ENCODE measurements at regions not wholly inside any gene's neighbourhood (a gene's known extent, or its start where the extent isn't known, plus 50 kb on each side); places are given as distances from the start of the nearest gene placed in this dataset.
"Not testable (repeated sequence)": the region's sequence is repeated elsewhere in the genome, so short reads cannot be mapped to it uniquely, and the experiment has no call there.

DNA sequence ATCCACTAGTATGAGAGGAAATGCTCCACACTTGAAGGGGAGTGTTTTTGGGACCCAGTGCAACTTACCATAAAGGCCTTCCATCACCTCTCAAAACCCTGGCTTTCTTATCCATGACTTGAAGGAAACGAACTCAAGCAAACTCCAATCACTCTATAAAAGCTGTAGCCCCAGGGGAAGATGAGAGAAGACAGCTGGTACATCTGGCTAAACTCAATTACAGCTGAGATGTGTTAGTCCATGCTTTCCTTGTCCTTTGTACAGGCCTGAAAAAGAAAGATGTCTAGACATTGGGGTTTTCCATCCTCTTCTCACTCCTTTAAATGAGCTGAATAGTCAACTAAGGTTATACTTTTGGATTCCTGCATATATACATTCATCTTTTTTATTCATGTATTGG, 89.5 kb upstream of the ANKRD30A start:
- no peaks in the 10 kb centered on the region for H3K9me3 ChIP-seq
- ATAC-seq (no peak), DNase-seq (no peak)
- H3K27ac ChIP-seq = no peak overlapping the region
- H3K4me3 ChIP-seq = no peak overlapping the region
- no peaks in the 10 kb centered on the region for H3K27me3 ChIP-seq
- no peaks in the 10 kb centered on the region for H3K36me3 ChIP-seq
- intact Hi-C loops (cut with DNase I) = no loop called here
- no peak for TF ChIP-seq POLR2A (IDR thresholded peaks at IDR 0.05)
- H3K4me1 ChIP-seq = no peaks in the 10 kb centered on the region
- 12 to 20% (median 16%) methylated on average over 1 of the region's 1 CpG for WGBS, 4 donors

GRCh38 chr10:37015498-37015897, 109.9 kb upstream of the ANKRD30A start:
- no peaks in the 10 kb centered on the region for H3K9me3 ChIP-seq
- no peak overlapping the region for H3K4me3 ChIP-seq
- peak overlapping the region in 1 of 12 donors; percentile 39 for H3K27ac ChIP-seq
- intact Hi-C loops (cut with DNase I) = no loop called here
- H3K4me1 ChIP-seq = no peaks in the 10 kb centered on the region
- WGBS, 4 donors = 23 to 30% (median 26%) methylated on average over 2 of the region's 2 CpGs
- DNase-seq (no peak), ATAC-seq (no peak)
- TF ChIP-seq CTCF (IDR thresholded peaks at IDR 0.05) (no peak), POLR2A (IDR thresholded peaks at IDR 0.05) (no peak)
- H3K36me3 ChIP-seq = no peaks in the 10 kb centered on the region
- no peaks in the 10 kb centered on the region for H3K27me3 ChIP-seq

GRCh38 chr10:37010741-37011140, 114.7 kb upstream of the ANKRD30A start:
- WGBS, 4 donors = 65 to 87% (median 76%) methylated on average over 7 of the region's 7 CpGs
- Histone ChIP-seq H3K36me3 (no peaks in the 10 kb centered on the region), H3K9me3 (no peaks in the 10 kb centered on the region), H3K27me3 (no peaks in the 10 kb centered on the region), H3K27ac (no peak overlapping the region), H3K4me3 (no peak overlapping the region), H3K4me1 (no peaks in the 10 kb centered on the region)
- intact Hi-C loops (cut with DNase I) = no loop called here
- ATAC-seq (no peak), DNase-seq (no peak)
- TF ChIP-seq POLR2A (IDR thresholded peaks at IDR 0.05) = no peak
- TF ChIP-seq CTCF (IDR thresholded peaks at IDR 0.05) = no peak

- H3K9me3 ChIP-seq; H3K4me1 ChIP-seq; ATAC-seq; H3K27me3 ChIP-seq; DNase-seq; H3K4me3 ChIP-seq; H3K36me3 ChIP-seq; intact Hi-C loops (cut with DNase I); H3K27ac ChIP-seq: not testable (repeated sequence)
- 46 to 53% (median 48%) methylated on average over 2 of the region's 2 CpGs for WGBS, 4 donors
Measured at GRCh38 chr10:37008276-37008675, 117.1 kb upstream of the ANKRD30A start.

DNA sequence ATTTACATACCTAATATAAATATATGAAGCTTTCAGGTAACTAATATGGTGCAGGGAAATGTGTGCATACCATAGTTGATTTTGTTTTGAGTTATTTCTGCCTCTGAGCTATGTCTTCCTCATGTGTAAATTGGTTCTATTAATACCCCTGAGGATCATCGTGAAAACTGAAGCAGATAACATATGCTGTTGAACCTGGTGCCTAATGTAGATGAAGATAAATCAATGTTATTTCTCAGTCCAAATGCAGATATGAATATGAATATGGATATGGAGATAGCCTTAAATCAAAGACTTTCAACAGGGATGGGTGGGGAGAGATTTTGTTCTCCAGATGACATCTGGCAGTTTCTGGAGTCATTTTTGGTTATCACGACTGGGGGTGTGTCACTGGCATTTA, 122.3 kb upstream of the ANKRD30A start:
- DNase-seq (no peak), ATAC-seq (no peak)
- Histone ChIP-seq H3K4me1 (no peaks in the 10 kb centered on the region), H3K4me3 (no peak overlapping the region), H3K27me3 (peaks cover 0 to 5% (median 0%) of the 10 kb centered on the region in 9 donors), H3K9me3 (no peaks in the 10 kb centered on the region), H3K36me3 (no peaks in the 10 kb centered on the region), H3K27ac (no peak overlapping the region)
- 53 to 64% (median 55%) methylated on average over 2 of the region's 2 CpGs for WGBS, 4 donors
- intact Hi-C loops (cut with DNase I) = no loop called here
- TF ChIP-seq POLR2A (IDR thresholded peaks at IDR 0.05) (no peak), CTCF (IDR thresholded peaks at IDR 0.05) (no peak)

DNA sequence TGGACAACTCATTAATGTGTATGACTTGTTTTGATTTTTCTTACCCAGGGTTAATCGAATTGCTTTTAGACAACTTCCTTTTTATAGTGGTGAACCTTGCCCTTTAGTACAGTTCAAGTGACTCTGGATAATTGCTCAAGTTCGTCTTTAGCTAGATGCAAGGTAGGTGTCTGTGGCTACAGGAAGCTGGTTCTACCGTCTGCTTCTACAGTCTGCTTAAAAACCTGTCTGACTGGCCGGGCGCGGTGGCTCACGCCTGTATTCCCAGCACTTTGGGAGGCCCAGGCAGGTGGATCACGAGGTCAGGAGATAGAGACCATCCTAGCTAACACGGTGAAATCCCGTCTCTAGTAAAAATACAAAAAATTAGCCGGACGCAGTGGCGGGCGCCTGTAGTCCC, 129.6 kb upstream of the ANKRD30A start:
- H3K36me3 ChIP-seq; H3K27me3 ChIP-seq; H3K4me3 ChIP-seq; H3K4me1 ChIP-seq; H3K27ac ChIP-seq; DNase-seq; H3K9me3 ChIP-seq; ATAC-seq; intact Hi-C loops (cut with DNase I): not testable (repeated sequence)
- WGBS, 4 donors = 85 to 86% (median 85%) methylated on average over 14 of the region's 14 CpGs
